ENCODE measurements at regions not wholly inside any gene's neighbourhood (a gene's known extent, or its start where the extent isn't known, plus 50 kb on each side); places are given as distances from the start of the nearest gene placed in this dataset.

- no peak overlapping the region for H3K4me3 ChIP-seq (ENCODE audit: low read depth, low read length)
- H3K27ac ChIP-seq: no peak overlapping the region
- H3K4me1 ChIP-seq: peaks cover 2% of the 10 kb centered on the region
- no peaks in the 10 kb centered on the region for H3K79me2 ChIP-seq
- no peaks in the 10 kb centered on the region for H3K27me3 ChIP-seq (ENCODE audit: control insufficient read depth, insufficient read depth, low read length)
- no peak overlapping the region for H3K4me2 ChIP-seq (ENCODE audit: low read length)
- TF ChIP-seq, protein P1, sequence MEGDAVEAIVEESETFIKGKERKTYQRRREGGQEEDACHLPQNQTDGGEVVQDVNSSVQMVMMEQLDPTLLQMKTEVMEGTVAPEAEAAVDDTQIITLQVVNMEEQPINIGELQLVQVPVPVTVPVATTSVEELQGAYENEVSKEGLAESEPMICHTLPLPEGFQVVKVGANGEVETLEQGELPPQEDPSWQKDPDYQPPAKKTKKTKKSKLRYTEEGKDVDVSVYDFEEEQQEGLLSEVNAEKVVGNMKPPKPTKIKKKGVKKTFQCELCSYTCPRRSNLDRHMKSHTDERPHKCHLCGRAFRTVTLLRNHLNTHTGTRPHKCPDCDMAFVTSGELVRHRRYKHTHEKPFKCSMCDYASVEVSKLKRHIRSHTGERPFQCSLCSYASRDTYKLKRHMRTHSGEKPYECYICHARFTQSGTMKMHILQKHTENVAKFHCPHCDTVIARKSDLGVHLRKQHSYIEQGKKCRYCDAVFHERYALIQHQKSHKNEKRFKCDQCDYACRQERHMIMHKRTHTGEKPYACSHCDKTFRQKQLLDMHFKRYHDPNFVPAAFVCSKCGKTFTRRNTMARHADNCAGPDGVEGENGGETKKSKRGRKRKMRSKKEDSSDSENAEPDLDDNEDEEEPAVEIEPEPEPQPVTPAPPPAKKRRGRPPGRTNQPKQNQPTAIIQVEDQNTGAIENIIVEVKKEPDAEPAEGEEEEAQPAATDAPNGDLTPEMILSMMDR (IDR thresholded peaks at IDR 0.05): no peak
- no peaks in the 10 kb centered on the region for H3K36me3 ChIP-seq (ENCODE audit: control insufficient read depth, insufficient read depth, low read length)
- no peak overlapping the region for H2AFZ ChIP-seq
- H3K9me3 ChIP-seq (ENCODE audit: control insufficient read depth, low read length): no peaks in the 10 kb centered on the region
- no peak overlapping the region for H3K9ac ChIP-seq
These were observed 248.5 kb downstream of the KCTD12 start for GRCh38 chr13:76637641-76638141.

GRCh38 chr13:76636829-76637228 lies 249.4 kb downstream of the KCTD12 start:
- Histone ChIP-seq H3K4me3 (ENCODE audit: low read depth, low read length) (no peak overlapping the region), H3K9me3 (ENCODE audit: control insufficient read depth, low read length) (no peaks in the 10 kb centered on the region), H2AFZ (no peak overlapping the region), H3K27ac (no peak overlapping the region), H3K4me1 (peaks cover 2% of the 10 kb centered on the region), H3K9ac (no peak overlapping the region), H3K27me3 (ENCODE audit: control insufficient read depth, insufficient read depth, low read length) (no peaks in the 10 kb centered on the region), H3K79me2 (no peaks in the 10 kb centered on the region), H3K36me3 (ENCODE audit: control insufficient read depth, insufficient read depth, low read length) (no peaks in the 10 kb centered on the region), H3K4me2 (ENCODE audit: low read length) (no peak overlapping the region)
- TF ChIP-seq, protein P1 (IDR thresholded peaks at IDR 0.05): no peak

DNA sequence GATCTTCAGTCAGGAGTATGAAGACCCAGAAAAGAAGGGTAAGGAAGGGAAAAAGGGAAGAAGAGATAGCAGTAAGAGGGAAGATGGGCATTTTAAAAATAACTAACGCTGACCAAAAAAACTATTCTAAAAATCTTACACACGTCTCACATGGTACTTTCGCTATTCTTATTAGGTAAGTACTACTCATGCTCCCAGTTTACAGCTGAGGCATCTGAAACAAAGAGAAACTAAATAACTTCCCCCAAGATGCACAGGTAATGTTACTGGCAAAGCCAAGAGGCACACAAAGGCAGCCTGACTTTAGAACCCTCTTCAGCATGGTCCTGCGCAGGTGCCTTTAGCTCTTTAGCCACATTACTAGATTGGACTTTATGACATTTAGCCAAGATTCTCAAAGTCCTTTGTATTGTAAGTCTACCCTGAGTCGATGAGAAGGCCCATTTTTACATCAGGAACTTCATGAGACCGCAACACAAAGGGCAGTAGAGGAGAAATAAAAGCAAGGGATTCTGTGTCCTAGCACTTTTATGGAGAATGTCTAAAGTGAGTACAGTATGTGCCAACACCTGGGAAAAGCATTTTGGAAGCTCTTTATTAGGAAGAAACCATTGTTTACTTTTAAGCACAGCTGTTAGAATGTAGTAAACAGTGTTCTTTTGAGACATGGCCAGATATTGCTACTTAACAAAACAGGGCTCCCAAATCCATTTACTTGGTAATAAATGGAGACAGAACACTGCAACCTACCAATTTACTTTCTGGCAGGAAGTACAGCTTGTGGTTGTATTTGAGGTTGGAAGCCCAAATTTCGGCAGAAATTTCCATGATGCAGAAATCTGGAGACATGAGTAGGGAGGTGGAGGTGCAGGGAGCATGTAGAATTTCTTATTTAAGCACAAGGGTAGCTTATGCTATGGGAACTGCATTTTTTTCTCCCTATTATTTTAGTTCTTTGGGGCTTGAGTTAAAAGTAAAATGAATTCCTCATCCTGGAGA lies 250.7 kb downstream of the KCTD12 start:
- no peak overlapping the region for H3K27ac ChIP-seq
- no peaks in the 10 kb centered on the region for H3K36me3 ChIP-seq (ENCODE audit: control insufficient read depth, insufficient read depth, low read length)
- TF ChIP-seq, protein P1 (IDR thresholded peaks at IDR 0.05): no peak
- no peaks in the 10 kb centered on the region for H3K9me3 ChIP-seq (ENCODE audit: control insufficient read depth, low read length)
- H3K9ac ChIP-seq: no peak overlapping the region
- no peaks in the 10 kb centered on the region for H3K4me1 ChIP-seq
- H3K4me3 ChIP-seq (ENCODE audit: low read depth, low read length): no peak overlapping the region
- H3K4me2 ChIP-seq (ENCODE audit: low read length): no peak overlapping the region
- no peak overlapping the region for H2AFZ ChIP-seq
- H3K27me3 ChIP-seq (ENCODE audit: control insufficient read depth, insufficient read depth, low read length): no peaks in the 10 kb centered on the region
- no peaks in the 10 kb centered on the region for H3K79me2 ChIP-seq

- Histone ChIP-seq H3K9me3 (ENCODE audit: control insufficient read depth, low read length) (no peaks in the 10 kb centered on the region), H3K36me3 (ENCODE audit: control insufficient read depth, insufficient read depth, low read length) (no peaks in the 10 kb centered on the region), H3K9ac (no peak overlapping the region), H3K4me2 (ENCODE audit: low read length) (no peak overlapping the region), H3K4me1 (no peaks in the 10 kb centered on the region), H3K4me3 (ENCODE audit: low read depth, low read length) (no peak overlapping the region), H2AFZ (no peak overlapping the region), H3K27me3 (ENCODE audit: control insufficient read depth, insufficient read depth, low read length) (no peaks in the 10 kb centered on the region), H3K79me2 (no peaks in the 10 kb centered on the region), H3K27ac (no peak overlapping the region)
- TF ChIP-seq, protein P1 (IDR thresholded peaks at IDR 0.05): no peak
These were observed 251.6 kb downstream of the KCTD12 start for GRCh38 chr13:76634431-76635191.

All from parathyroid adenoma (tissue), 2 donors.